Thyroid gland (tissue), 4 donors: ENCODE measurements at regions not wholly inside any gene's neighbourhood (a gene's known extent, or its start where the extent isn't known, plus 50 kb on each side); places are given as distances from the start of the nearest gene placed in this dataset.

Experiments used
- DNase-seq, 2 donors: peaks; one replicate each; pipeline ENCODE4 v3.0.0-alpha.2; 2019
- H3K27ac ChIP-seq, 3 donors: fragments of 200-600 bp; sonication (generic); 1 replicate in 2 of 3; 2 replicates in 1 of 3; pipeline ENCODE4 v1.5.1; 2016 to 2019; ENCODE audit warnings: mild to moderate bottlenecking in 1 of 3, moderate library complexity in 1 of 3
- H3K27me3 ChIP-seq: fragments of 200-600 bp; sonication (generic); one replicate; pipeline ENCODE4 v1.5.1; 2019
- H3K36me3 ChIP-seq, 2 donors: fragments of 200-600 bp; sonication (generic); one replicate each; pipeline ENCODE4 v1.5.1; 2016 to 2019
- H3K4me1 ChIP-seq, 2 donors: fragments of 200-600 bp; sonication (generic); one replicate each; pipeline ENCODE4 v1.5.1; 2017 to 2019
- H3K4me3 ChIP-seq, 3 donors: fragments of 200-600 bp; sonication (generic); replicated peaks in 1 of 3; 1 replicate in 2 of 3; 2 replicates in 1 of 3; pipeline ENCODE4 v1.5.1; 2016; ENCODE audit warnings: mild to moderate bottlenecking in 1 of 3
- H3K9me3 ChIP-seq: fragments of 200-600 bp; sonication (generic); one replicate; pipeline ENCODE4 v1.5.1; 2017
- POLR2A ChIP-seq, 2 donors: fragments of 450-650 bp; IDR thresholded peaks; one replicate each; pipeline ENCODE4 v1.6.1; 2017; ENCODE audit warnings: antibody characterized with exemption in 2 of 2, mild to moderate bottlenecking in 2 of 2, moderate library complexity in 1 of 2
- WGBS, 2 donors: methylation state at CpG; one replicate each; pipeline ENCODE4 v1.1.5; 2017; 5-methylcytosine and 5-hydroxymethylcytosine counted together
- intact Hi-C: fragments of 100-400 bp; cut with DNase I; formaldehyde crosslinking; loops from one replicate; pipeline ENCODE4 v1.15.1; 2023
- TF ChIP-seq, protein P1 (sequence below), 6 experiments: fragments of 200-600 bp in 3 of 6; fragments of 450-650 bp in 3 of 6; sonication (generic) in 3 of 6; IDR thresholded peaks; one replicate each; pipeline ENCODE4 v1.5.1; 2016 to 2019; ENCODE audit warnings: antibody characterized with exemption in 6 of 6, mild to moderate bottlenecking in 2 of 6, inconsistent platforms in 1 of 6, moderate library complexity in 1 of 6

DNA sequence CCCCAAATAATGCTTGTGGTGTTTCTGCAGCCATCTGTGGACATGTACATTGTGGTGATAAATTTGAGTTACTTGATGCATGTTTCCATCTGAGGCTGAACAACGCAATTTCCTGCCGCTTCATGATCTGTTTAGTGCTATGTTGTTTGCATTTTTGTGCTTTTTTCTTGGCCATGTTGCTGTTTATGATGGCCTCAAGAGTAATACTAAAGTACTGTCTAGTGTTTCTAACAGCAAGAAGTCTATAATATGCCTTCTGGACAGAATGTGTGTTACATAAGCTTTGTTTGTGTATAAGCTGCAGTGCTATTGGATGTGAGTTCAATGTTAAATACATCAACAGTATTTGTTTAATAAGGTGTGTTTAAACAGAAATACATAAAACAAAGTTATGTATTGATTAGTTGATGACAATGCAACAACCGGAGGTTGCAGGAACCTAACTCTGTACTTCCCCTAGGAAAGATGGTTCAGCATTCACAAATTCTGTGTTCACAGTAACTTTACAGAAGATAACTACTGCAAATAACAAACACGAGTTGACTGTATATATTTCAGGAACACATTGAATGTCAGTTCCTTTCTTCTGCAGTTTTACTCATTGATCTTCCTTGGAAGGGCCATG, 114.8 kb upstream of the USP24 start:
- TF ChIP-seq, protein P1, sequence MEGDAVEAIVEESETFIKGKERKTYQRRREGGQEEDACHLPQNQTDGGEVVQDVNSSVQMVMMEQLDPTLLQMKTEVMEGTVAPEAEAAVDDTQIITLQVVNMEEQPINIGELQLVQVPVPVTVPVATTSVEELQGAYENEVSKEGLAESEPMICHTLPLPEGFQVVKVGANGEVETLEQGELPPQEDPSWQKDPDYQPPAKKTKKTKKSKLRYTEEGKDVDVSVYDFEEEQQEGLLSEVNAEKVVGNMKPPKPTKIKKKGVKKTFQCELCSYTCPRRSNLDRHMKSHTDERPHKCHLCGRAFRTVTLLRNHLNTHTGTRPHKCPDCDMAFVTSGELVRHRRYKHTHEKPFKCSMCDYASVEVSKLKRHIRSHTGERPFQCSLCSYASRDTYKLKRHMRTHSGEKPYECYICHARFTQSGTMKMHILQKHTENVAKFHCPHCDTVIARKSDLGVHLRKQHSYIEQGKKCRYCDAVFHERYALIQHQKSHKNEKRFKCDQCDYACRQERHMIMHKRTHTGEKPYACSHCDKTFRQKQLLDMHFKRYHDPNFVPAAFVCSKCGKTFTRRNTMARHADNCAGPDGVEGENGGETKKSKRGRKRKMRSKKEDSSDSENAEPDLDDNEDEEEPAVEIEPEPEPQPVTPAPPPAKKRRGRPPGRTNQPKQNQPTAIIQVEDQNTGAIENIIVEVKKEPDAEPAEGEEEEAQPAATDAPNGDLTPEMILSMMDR (IDR thresholded peaks at IDR 0.05) = no peak
- TF ChIP-seq POLR2A (IDR thresholded peaks at IDR 0.05) = no peak
- Histone ChIP-seq H3K4me3 (no peak overlapping the region), H3K36me3 (no peaks in the 10 kb centered on the region), H3K27ac (no peak overlapping the region), H3K9me3 (no peaks in the 10 kb centered on the region), H3K27me3 (no peaks in the 10 kb centered on the region), H3K4me1 (no peaks in the 10 kb centered on the region)
- no peak for DNase-seq
- intact Hi-C loops = no loop called here
- WGBS, 2 donors = 90 to 91% methylated on average over 4 of the region's 4 CpGs

- H3K36me3 ChIP-seq = no peaks in the 10 kb centered on the region
- no peak for TF ChIP-seq POLR2A (IDR thresholded peaks at IDR 0.05)
- TF ChIP-seq, protein P1 (IDR thresholded peaks at IDR 0.05) = no peak
- no peak for DNase-seq
- H3K27me3 ChIP-seq = no peaks in the 10 kb centered on the region
- 61 to 62% methylated on average over 5 of the region's 5 CpGs for WGBS, 2 donors
- H3K27ac ChIP-seq = no peak overlapping the region
- no peak overlapping the region for H3K4me3 ChIP-seq
- no peaks in the 10 kb centered on the region for H3K4me1 ChIP-seq
- intact Hi-C loops = no loop called here
- no peaks in the 10 kb centered on the region for H3K9me3 ChIP-seq
Observed at GRCh38 chr1:55329091-55329490, 113.9 kb upstream of the USP24 start.

GRCh38 chr1:55326496-55327243, 111.5 kb upstream of the USP24 start:
- intact Hi-C loops = no loop called here
- Histone ChIP-seq H3K4me1 (no peaks in the 10 kb centered on the region), H3K27me3 (no peaks in the 10 kb centered on the region), H3K9me3 (no peaks in the 10 kb centered on the region), H3K36me3 (no peaks in the 10 kb centered on the region), H3K27ac (no peak overlapping the region), H3K4me3 (no peak overlapping the region)
- DNase-seq = no peak
- 82 to 83% methylated on average over 14 of the region's 14 CpGs for WGBS, 2 donors
- TF ChIP-seq, protein P1 (IDR thresholded peaks at IDR 0.05) = no peak
- TF ChIP-seq POLR2A (IDR thresholded peaks at IDR 0.05) = no peak

DNA sequence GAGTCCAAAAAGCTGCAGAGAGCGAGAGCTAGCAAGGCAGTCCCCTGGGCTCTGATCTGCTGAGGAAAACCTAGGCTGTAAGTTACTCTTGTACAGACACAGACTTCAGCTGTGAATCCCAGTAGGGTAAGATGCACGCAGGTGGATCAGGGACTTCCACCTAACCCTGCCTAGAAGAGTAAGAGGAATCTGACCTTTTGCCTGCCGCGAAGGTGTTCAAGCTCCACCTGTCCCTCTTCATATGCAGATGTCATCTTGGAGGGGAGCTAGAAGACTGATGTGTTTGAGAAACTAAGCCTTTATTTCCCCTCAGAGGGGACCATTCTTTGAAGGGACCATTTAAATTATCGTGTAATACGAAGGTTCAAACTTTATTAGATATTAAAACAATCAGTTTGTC, 108.6 kb upstream of the USP24 start:
- no peak for TF ChIP-seq POLR2A (IDR thresholded peaks at IDR 0.05)
- TF ChIP-seq, protein P1 (IDR thresholded peaks at IDR 0.05) = no peak
- H3K36me3 ChIP-seq = no peaks in the 10 kb centered on the region
- no peak overlapping the region for H3K4me3 ChIP-seq
- no peaks in the 10 kb centered on the region for H3K9me3 ChIP-seq
- no peak for DNase-seq
- no peaks in the 10 kb centered on the region for H3K4me1 ChIP-seq
- 80 to 83% methylated on average over 6 of the region's 6 CpGs for WGBS, 2 donors
- no peaks in the 10 kb centered on the region for H3K27me3 ChIP-seq
- H3K27ac ChIP-seq = no peak overlapping the region
- intact Hi-C loops = no loop called here

- H3K27ac ChIP-seq = no peak overlapping the region
- H3K4me1 ChIP-seq = no peaks in the 10 kb centered on the region
- no peaks in the 10 kb centered on the region for H3K27me3 ChIP-seq
- DNase-seq = no peak
- WGBS, 2 donors = 87 to 94% methylated on average over 1 of the region's 1 CpG
- no peaks in the 10 kb centered on the region for H3K36me3 ChIP-seq
- H3K9me3 ChIP-seq = no peaks in the 10 kb centered on the region
- H3K4me3 ChIP-seq = no peak overlapping the region
- intact Hi-C loops = no loop called here
- TF ChIP-seq, protein P1 (IDR thresholded peaks at IDR 0.05) = no peak
- no peak for TF ChIP-seq POLR2A (IDR thresholded peaks at IDR 0.05)
Observed at GRCh38 chr1:55322842-55323241, 107.7 kb upstream of the USP24 start.
